ENCODE measurements at regions not wholly inside any gene's neighbourhood (a gene's known extent, or its start where the extent isn't known, plus 50 kb on each side); places are given as distances from the start of the nearest gene placed in this dataset.
A peak's percentile ranks its signal among the peaks of the same experiment; 100 is the strongest.

DNA sequence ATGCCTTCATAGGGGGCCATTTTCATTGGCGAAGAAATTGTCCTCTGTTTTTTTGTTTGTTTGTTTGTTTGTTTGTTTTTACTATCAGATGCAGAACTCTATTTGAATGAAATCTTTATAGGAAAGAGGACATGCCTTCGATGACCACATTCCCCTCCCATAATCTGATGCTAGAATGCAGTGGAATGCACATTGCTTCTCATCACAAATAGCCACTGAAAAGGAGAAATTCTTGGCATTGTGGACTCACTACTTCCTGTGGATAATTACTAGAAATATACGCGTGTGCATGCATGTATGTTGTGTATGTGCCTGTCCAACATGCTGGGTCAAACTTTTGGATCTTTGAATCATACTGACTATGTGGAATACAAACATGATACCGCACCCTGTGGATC is 70.5 kb upstream of the SFMBT2 start:
- no peak overlapping the region for H3K27ac ChIP-seq

GRCh38 chr10:7480742-7481367 is 70.0 kb upstream of the SFMBT2 start:
- TF ChIP-seq POLR2A (IDR thresholded peaks at IDR 0.05) = no peak
- TF ChIP-seq, protein P1, sequence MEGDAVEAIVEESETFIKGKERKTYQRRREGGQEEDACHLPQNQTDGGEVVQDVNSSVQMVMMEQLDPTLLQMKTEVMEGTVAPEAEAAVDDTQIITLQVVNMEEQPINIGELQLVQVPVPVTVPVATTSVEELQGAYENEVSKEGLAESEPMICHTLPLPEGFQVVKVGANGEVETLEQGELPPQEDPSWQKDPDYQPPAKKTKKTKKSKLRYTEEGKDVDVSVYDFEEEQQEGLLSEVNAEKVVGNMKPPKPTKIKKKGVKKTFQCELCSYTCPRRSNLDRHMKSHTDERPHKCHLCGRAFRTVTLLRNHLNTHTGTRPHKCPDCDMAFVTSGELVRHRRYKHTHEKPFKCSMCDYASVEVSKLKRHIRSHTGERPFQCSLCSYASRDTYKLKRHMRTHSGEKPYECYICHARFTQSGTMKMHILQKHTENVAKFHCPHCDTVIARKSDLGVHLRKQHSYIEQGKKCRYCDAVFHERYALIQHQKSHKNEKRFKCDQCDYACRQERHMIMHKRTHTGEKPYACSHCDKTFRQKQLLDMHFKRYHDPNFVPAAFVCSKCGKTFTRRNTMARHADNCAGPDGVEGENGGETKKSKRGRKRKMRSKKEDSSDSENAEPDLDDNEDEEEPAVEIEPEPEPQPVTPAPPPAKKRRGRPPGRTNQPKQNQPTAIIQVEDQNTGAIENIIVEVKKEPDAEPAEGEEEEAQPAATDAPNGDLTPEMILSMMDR (IDR thresholded peaks at IDR 0.05) = no peak
- Histone ChIP-seq H3K36me3 (no peaks in the 10 kb centered on the region), H3K4me3 (no peak overlapping the region), H3K9me3 (no peaks in the 10 kb centered on the region), H3K27ac (no peak overlapping the region), H3K4me1 (peaks cover 0 to 9% (median 0%) of the 10 kb centered on the region in 4 donors), H3K27me3 (no peaks in the 10 kb centered on the region)
- intact Hi-C loops (cut with DNase I) = no loop called here
- peak in 3 of 4 donors; percentile 26 to 34 (median 32) for ATAC-seq
- no peak for DNase-seq
- 45% methylated on average over 7 of the region's 8 CpGs for WGBS (ENCODE audit: insufficient coverage, low coverage, low lambda C conversion rate, missing lambda C conversion rate)

More for the DNA sequence above, 70.5 kb upstream of the SFMBT2 start:
- TF ChIP-seq POLR2A (IDR thresholded peaks at IDR 0.05) = no peak
- TF ChIP-seq, protein P1 (IDR thresholded peaks at IDR 0.05) = no peak
- peaks cover 0 to 9% (median 0%) of the 10 kb centered on the region in 4 donors for H3K4me1 ChIP-seq
- H3K4me3 ChIP-seq = no peak overlapping the region
- 47% methylated on average over 5 of the region's 5 CpGs for WGBS (ENCODE audit: insufficient coverage, low coverage, low lambda C conversion rate, missing lambda C conversion rate)
- ATAC-seq = no peak
- intact Hi-C loops (cut with DNase I) = no loop called here
- H3K9me3 ChIP-seq = no peaks in the 10 kb centered on the region
- H3K27me3 ChIP-seq = no peaks in the 10 kb centered on the region
- H3K36me3 ChIP-seq = no peaks in the 10 kb centered on the region
- no peak for DNase-seq

- Histone ChIP-seq H3K27me3 (no peaks in the 10 kb centered on the region), H3K4me1 (peaks cover 0 to 9% (median 0%) of the 10 kb centered on the region in 4 donors), H3K4me3 (no peak overlapping the region), H3K9me3 (no peaks in the 10 kb centered on the region), H3K36me3 (no peaks in the 10 kb centered on the region), H3K27ac (no peak overlapping the region)
- intact Hi-C loops (cut with DNase I) = no loop called here
- DNase-seq = no peak
- no peak for ATAC-seq
- WGBS (ENCODE audit: insufficient coverage, low coverage, low lambda C conversion rate, missing lambda C conversion rate) = 62% methylated on average over 11 of the region's 13 CpGs
- TF ChIP-seq, protein P1 (IDR thresholded peaks at IDR 0.05) = no peak
- TF ChIP-seq POLR2A (IDR thresholded peaks at IDR 0.05) = no peak
Measured at GRCh38 chr10:7479861-7480598, 69.2 kb upstream of the SFMBT2 start.

GRCh38 chr10:7478727-7479457 is 68.1 kb upstream of the SFMBT2 start:
- H3K27ac ChIP-seq = no peak overlapping the region
- intact Hi-C loops (cut with DNase I) = no loop called here
- TF ChIP-seq POLR2A (IDR thresholded peaks at IDR 0.05) = no peak
- TF ChIP-seq, protein P1 (IDR thresholded peaks at IDR 0.05) = no peak
- DNase-seq (no peak), ATAC-seq (no peak)
- peaks cover 0 to 9% (median 0%) of the 10 kb centered on the region in 4 donors for H3K4me1 ChIP-seq
- 51% methylated on average over 4 of the region's 4 CpGs for whole genome bisulfite sequencing (ENCODE audit: insufficient coverage, low coverage, low lambda C conversion rate, missing lambda C conversion rate)
- H3K9me3 ChIP-seq = no peaks in the 10 kb centered on the region
- H3K36me3 ChIP-seq = no peaks in the 10 kb centered on the region
- H3K27me3 ChIP-seq = no peaks in the 10 kb centered on the region
- H3K4me3 ChIP-seq = no peak overlapping the region
